Neural cell (in vitro differentiated cells): ENCODE measurements at regions not wholly inside any gene's neighbourhood (a gene's known extent, or its start where the extent isn't known, plus 50 kb on each side); places are given as distances from the start of the nearest gene placed in this dataset.

Source experiments
- H2AFZ ChIP-seq: fragments of 200-600, 300-800 bp; sonication (generic), shearing (Covaris generic); 2 replicates; pipeline ENCODE4 v1.6.0; 2014; ENCODE audit warnings: low read depth, mild to moderate bottlenecking, antibody characterized with exemption, low read length, moderate library complexity
- H3F3A ChIP-seq: fragments of 200-600 bp; shearing (Covaris generic); 2 replicates; pipeline ENCODE4 v1.6.1; 2016; ENCODE audit warnings: mild to moderate bottlenecking, moderate library complexity, mixed read lengths, antibody characterized with exemption, low read length; ENCODE audit not compliant: insufficient read depth, poor library complexity, severe bottlenecking
- H3K27ac ChIP-seq: fragments of 200-600, 300-800 bp; sonication (generic), shearing (Covaris generic); 2 replicates; pipeline ENCODE4 v1.5.1; 2014; ENCODE audit warnings: mild to moderate bottlenecking, low read length, moderate library complexity
- H3K27me3 ChIP-seq: fragments of 300-800, 200-600 bp; sonication (generic), shearing (Covaris generic); 2 replicates; pipeline ENCODE4 v1.6.0; 2014; ENCODE audit warnings: mild to moderate bottlenecking, low read depth, low read length, moderate library complexity; ENCODE audit not compliant: insufficient read depth
- H3K36me3 ChIP-seq: fragments of 300-800, 200-600 bp; sonication (generic), shearing (Covaris generic); 2 replicates; pipeline ENCODE4 v1.5.1; 2014; ENCODE audit warnings: mild to moderate bottlenecking, antibody characterized with exemption, low read length, moderate library complexity; ENCODE audit not compliant: insufficient read depth
- H3K4me2 ChIP-seq: fragments of 300-800, 200-600 bp; sonication (generic), shearing (Covaris generic); 2 replicates; pipeline ENCODE4 v1.6.0; 2014; ENCODE audit warnings: mild to moderate bottlenecking, low read length
- H3K4me3 ChIP-seq: fragments of 300-800, 200-600 bp; sonication (generic), shearing (Covaris generic); 2 replicates; pipeline ENCODE4 v1.5.1; 2014; ENCODE audit warnings: mild to moderate bottlenecking, low read length, moderate library complexity
- H3K79me2 ChIP-seq: fragments of 200-600 bp; shearing (Covaris generic); replicated peaks from 2 replicates; pipeline ENCODE4 v1.6.0; 2014; ENCODE audit warnings: mild to moderate bottlenecking, low read length, moderate library complexity; ENCODE audit not compliant: insufficient read depth
- H3K9ac ChIP-seq: fragments of 300-800, 200-600 bp; sonication (generic), shearing (Covaris generic); 2 replicates; pipeline ENCODE4 v1.6.1; 2016; ENCODE audit warnings: mild to moderate bottlenecking, low read length, mixed read lengths
- H3K9me2 ChIP-seq: fragments of 200-600 bp; shearing (Covaris generic); 2 replicates; pipeline ENCODE4 v1.6.1; 2016; ENCODE audit warnings: mild to moderate bottlenecking, low read length, mixed read lengths; ENCODE audit not compliant: insufficient read depth
- H3K9me3 ChIP-seq: fragments of 200-600, 300-800 bp; sonication (generic), shearing (Covaris generic); 2 replicates; pipeline ENCODE4 v1.6.1; 2016; ENCODE audit warnings: mild to moderate bottlenecking, mixed run types, low read length, moderate library complexity, mixed read lengths
- H4K20me1 ChIP-seq: fragments of 200-600 bp; shearing (Covaris generic); 2 replicates; pipeline ENCODE4 v1.6.1; 2016; ENCODE audit warnings: mild to moderate bottlenecking, mixed run types; ENCODE audit not compliant: insufficient read depth
- CTCF ChIP-seq: fragments of 450-650 bp; IDR thresholded peaks from 2 replicates; pipeline ENCODE4 v1.5.1; 2014; ENCODE audit warnings: antibody characterized with exemption, mild to moderate bottlenecking, moderate library complexity; ENCODE audit not compliant: poor library complexity, severe bottlenecking
- EP300 ChIP-seq: fragments of 450-650 bp; conservative IDR thresholded peaks from 2 replicates; pipeline ENCODE4 v1.6.1; 2014; ENCODE audit warnings: antibody characterized with exemption, mild to moderate bottlenecking, moderate library complexity; ENCODE audit not compliant: poor library complexity, severe bottlenecking
- EZH2 ChIP-seq: fragments of 200-600, 300-800 bp; shearing (Covaris generic), sonication (generic); IDR thresholded peaks from 2 replicates; pipeline ENCODE4 v1.6.1; 2014; ENCODE audit warnings: antibody characterized with exemption, low read length, borderline replicate concordance, mild to moderate bottlenecking; ENCODE audit not compliant: insufficient read depth, poor library complexity, severe bottlenecking
- MXI1 ChIP-seq: fragments of 450-650 bp; conservative IDR thresholded peaks from 2 replicates; pipeline ENCODE4 v1.6.1; 2014; ENCODE audit warnings: antibody characterized with exemption, mild to moderate bottlenecking; ENCODE audit not compliant: poor library complexity, severe bottlenecking
- POLR2AphosphoS5 ChIP-seq: IDR thresholded peaks from 2 replicates; pipeline ENCODE4 v1.6.1; 2012
- RAD21 ChIP-seq: fragments of 450-650 bp; conservative IDR thresholded peaks from 2 replicates; pipeline ENCODE4 v1.6.1; 2014; ENCODE audit warnings: antibody characterized with exemption, mild to moderate bottlenecking, moderate library complexity
- REST ChIP-seq: IDR thresholded peaks from 2 replicates; pipeline ENCODE4 v1.6.1; 2012; ENCODE audit warnings: borderline replicate concordance
- SMC3 ChIP-seq: fragments of 450-650 bp; conservative IDR thresholded peaks from 2 replicates; pipeline ENCODE4 v1.6.1; 2014; ENCODE audit warnings: antibody characterized with exemption, mild to moderate bottlenecking, moderate library complexity; ENCODE audit not compliant: poor library complexity
- TAF1 ChIP-seq: IDR thresholded peaks from 2 replicates; pipeline ENCODE4 v1.6.1; 2012; ENCODE audit warnings: low read depth

GRCh38 chr2:175317751-175318150, 136.2 kb upstream of the ATP5MC3 start:
- no peak for TF ChIP-seq TAF1
- TF ChIP-seq EZH2 = no peak
- no peak for TF ChIP-seq SMC3
- TF ChIP-seq MXI1 = no peak
- TF ChIP-seq EP300 = no peak
- TF ChIP-seq POLR2AphosphoS5 = no peak
- TF ChIP-seq CTCF = no peak
- TF ChIP-seq REST = no peak
- no peak for TF ChIP-seq RAD21

GRCh38 chr2:175312137-175312536, 130.6 kb upstream of the ATP5MC3 start:
- H3K79me2 ChIP-seq = no peaks in the 10 kb centered on the region
- no peak overlapping the region for H3K9ac ChIP-seq
- no peak for TF ChIP-seq CTCF
- TF ChIP-seq MXI1 = no peak
- TF ChIP-seq SMC3 = no peak
- no peak for TF ChIP-seq TAF1
- TF ChIP-seq EZH2 = no peak
- TF ChIP-seq EP300 = no peak
- TF ChIP-seq POLR2AphosphoS5 = no peak
- TF ChIP-seq REST = no peak
- no peak for TF ChIP-seq RAD21
- no peaks in the 10 kb centered on the region for H3K9me3 ChIP-seq
- no peak overlapping the region for H3K27ac ChIP-seq
- no peak overlapping the region for H3K4me2 ChIP-seq
- H3K36me3 ChIP-seq = no peaks in the 10 kb centered on the region
- H4K20me1 ChIP-seq = no peaks in the 10 kb centered on the region
- no peak overlapping the region for H3K4me3 ChIP-seq
- no peaks in the 10 kb centered on the region for H3K9me2 ChIP-seq
- no peaks in the 10 kb centered on the region for H3F3A ChIP-seq
- no peak overlapping the region for H2AFZ ChIP-seq
- H3K27me3 ChIP-seq = no peaks in the 10 kb centered on the region

More at GRCh38 chr2:175317751-175318150, 136.2 kb upstream of the ATP5MC3 start:
- no peaks in the 10 kb centered on the region for H3K79me2 ChIP-seq
- no peaks in the 10 kb centered on the region for H3K36me3 ChIP-seq
- H4K20me1 ChIP-seq = no peaks in the 10 kb centered on the region
- H3K9ac ChIP-seq = no peak overlapping the region
- H3K27me3 ChIP-seq = no peaks in the 10 kb centered on the region
- no peak overlapping the region for H2AFZ ChIP-seq
- H3K9me3 ChIP-seq = no peaks in the 10 kb centered on the region
- no peaks in the 10 kb centered on the region for H3K9me2 ChIP-seq
- H3K27ac ChIP-seq = no peak overlapping the region
- H3K4me2 ChIP-seq = no peak overlapping the region
- H3F3A ChIP-seq = no peaks in the 10 kb centered on the region
- H3K4me3 ChIP-seq = no peak overlapping the region
